Panc1 (cell line): ENCODE measurements at regions not wholly inside any gene's neighbourhood (a gene's known extent, or its start where the extent isn't known, plus 50 kb on each side); places are given as distances from the start of the nearest gene placed in this dataset.

Experiments
- ATAC-seq: fragments of 200-7000 bp; cut with Tn5 transposase; 2 replicates; pipeline ENCODE4 v1.9.1; 2020; ENCODE audit warnings: mild to moderate bottlenecking, moderate library complexity
- BruUV-seq: library from RNA; stranded (reverse); fragments of 400-500 nt; replicated peaks from 2 replicates; lab custom pipeline; 2021; lab: Mats Ljungman, UMichigan
- CTCF ChIA-PET: fragments of 300-600 bp; sonication (Branson Sonifier 250); formaldehyde crosslinking; loops from one replicate; lab custom pipeline; 2022; ENCODE audit warnings: antibody characterized with exemption; lab: Charles Lee
- POLR2A ChIA-PET: fragments of 300-600 bp; sonication (Branson Sonifier 250); formaldehyde crosslinking; loops from one replicate; lab custom pipeline; 2022; ENCODE audit warnings: antibody characterized with exemption; lab: Charles Lee
- DNase-seq: peaks from one replicate; pipeline ENCODE4 v3.0.0-alpha.2; 2010; ENCODE audit warnings: low read depth, low spot score
- H3K27ac ChIP-seq: 2 replicates; pipeline ENCODE4 v1.5.1; 2011; ENCODE audit warnings: mild to moderate bottlenecking, low read length, inconsistent platforms
- H3K27me3 ChIP-seq: fragments of 200-500 bp; sonication (Bioruptor generic); 2 replicates; pipeline ENCODE4 v1.6.0; 2014; ENCODE audit warnings: low read length, inconsistent platforms; ENCODE audit not compliant: control insufficient read depth, insufficient read depth
- H3K36me3 ChIP-seq: fragments of 200-500 bp; sonication (Bioruptor generic); 2 replicates; pipeline ENCODE4 v1.5.1; 2014; ENCODE audit warnings: inconsistent platforms, mild to moderate bottlenecking, low read length, moderate library complexity; ENCODE audit not compliant: control insufficient read depth, insufficient read depth
- H3K4me1 ChIP-seq: 2 replicates; pipeline ENCODE4 v1.5.1; 2011; ENCODE audit warnings: inconsistent platforms, mild to moderate bottlenecking, low read length, moderate library complexity; ENCODE audit not compliant: control insufficient read depth, insufficient read depth
- H3K4me3 ChIP-seq, 2 experiments: 2 replicates each; pipeline ENCODE4 v1.5.1; 2011 to 2012; ENCODE audit warnings: low read depth in 2 of 2, low read length in 2 of 2, mild to moderate bottlenecking in 2 of 2, inconsistent platforms in 1 of 2, moderate library complexity in 1 of 2
- H3K9me3 ChIP-seq: fragments of 200-500 bp; sonication (Bioruptor generic); 2 replicates; pipeline ENCODE4 v1.5.1; 2014; ENCODE audit warnings: low read depth, mild to moderate bottlenecking, inconsistent platforms, low read length, moderate library complexity; ENCODE audit not compliant: control insufficient read depth, insufficient read depth
- POLR2AphosphoS5 ChIP-seq: IDR thresholded peaks from 2 replicates; pipeline ENCODE4 v1.6.1; 2012; ENCODE audit warnings: mild to moderate bottlenecking, low read depth, low read length, moderate library complexity
- REST ChIP-seq, 2 experiments: IDR thresholded peaks; 2 replicates each; pipeline ENCODE4 v1.6.1; 2011 to 2012; ENCODE audit warnings: low read depth in 2 of 2, control low read depth in 1 of 2, low read length in 1 of 2, mild to moderate bottlenecking in 1 of 2, moderate library complexity in 1 of 2; ENCODE audit not compliant: insufficient read depth in 1 of 2
- SIN3A ChIP-seq: IDR thresholded peaks from 2 replicates; pipeline ENCODE4 v1.6.1; 2012; ENCODE audit warnings: low read depth, mild to moderate bottlenecking, low read length, moderate library complexity, borderline replicate concordance; ENCODE audit not compliant: insufficient read depth
- TCF7L2 ChIP-seq: IDR thresholded peaks from 2 replicates; pipeline ENCODE4 v1.6.1; 2011; ENCODE audit warnings: mild to moderate bottlenecking, low read depth, low read length, inconsistent platforms
- in situ Hi-C: cut with HindIII; loops from 2 replicates; pipeline ENCODE4 v1.10.0; 2016; ENCODE audit warnings: low sequenced_read_pairs, low pct_unique_long_range_greater_than_20kb
- intact Hi-C: fragments of 100-400 bp; cut with micrococcal nuclease; formaldehyde crosslinking; loops from one replicate; pipeline ENCODE4 v1.10.0; 2022; ENCODE audit not compliant: unreplicated experiment
- TF ChIP-seq, protein P1 (sequence below): fragments of 450-650 bp; IDR thresholded peaks from 2 replicates; pipeline ENCODE4 v1.5.1; 2017; ENCODE audit warnings: mild to moderate bottlenecking

DNA sequence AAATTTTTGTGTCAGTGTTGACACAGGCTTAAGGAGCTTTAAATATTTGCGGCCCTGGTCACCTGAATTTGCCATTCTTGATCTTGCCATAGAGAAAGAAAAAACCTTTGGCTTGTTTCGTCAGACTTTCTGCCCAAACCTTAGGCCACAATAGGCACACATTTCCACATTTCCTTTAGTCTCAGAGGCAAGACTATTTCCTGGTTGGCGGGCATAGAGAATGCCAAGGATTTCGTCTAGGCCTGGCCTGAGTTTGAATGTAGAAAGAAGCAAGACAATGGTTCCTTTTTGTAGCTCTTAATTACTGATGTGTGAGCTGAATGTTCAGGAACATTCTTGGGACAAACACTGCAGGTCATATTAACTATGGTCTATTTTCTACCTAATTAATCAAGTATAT lies 108.1 kb downstream of the TRMT11 start:
- no peaks in the 10 kb centered on the region for H3K9me3 ChIP-seq
- no peak for TF ChIP-seq SIN3A
- TF ChIP-seq POLR2AphosphoS5 = no peak
- no peak for TF ChIP-seq TCF7L2
- TF ChIP-seq, protein P1, sequence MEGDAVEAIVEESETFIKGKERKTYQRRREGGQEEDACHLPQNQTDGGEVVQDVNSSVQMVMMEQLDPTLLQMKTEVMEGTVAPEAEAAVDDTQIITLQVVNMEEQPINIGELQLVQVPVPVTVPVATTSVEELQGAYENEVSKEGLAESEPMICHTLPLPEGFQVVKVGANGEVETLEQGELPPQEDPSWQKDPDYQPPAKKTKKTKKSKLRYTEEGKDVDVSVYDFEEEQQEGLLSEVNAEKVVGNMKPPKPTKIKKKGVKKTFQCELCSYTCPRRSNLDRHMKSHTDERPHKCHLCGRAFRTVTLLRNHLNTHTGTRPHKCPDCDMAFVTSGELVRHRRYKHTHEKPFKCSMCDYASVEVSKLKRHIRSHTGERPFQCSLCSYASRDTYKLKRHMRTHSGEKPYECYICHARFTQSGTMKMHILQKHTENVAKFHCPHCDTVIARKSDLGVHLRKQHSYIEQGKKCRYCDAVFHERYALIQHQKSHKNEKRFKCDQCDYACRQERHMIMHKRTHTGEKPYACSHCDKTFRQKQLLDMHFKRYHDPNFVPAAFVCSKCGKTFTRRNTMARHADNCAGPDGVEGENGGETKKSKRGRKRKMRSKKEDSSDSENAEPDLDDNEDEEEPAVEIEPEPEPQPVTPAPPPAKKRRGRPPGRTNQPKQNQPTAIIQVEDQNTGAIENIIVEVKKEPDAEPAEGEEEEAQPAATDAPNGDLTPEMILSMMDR = no peak
- TF ChIP-seq REST (IDR thresholded peaks at IDR 0.05; ENCODE audit: insufficient read depth in 1 of 2, low read depth in 2 of 2, low read length in 1 of 2) = no peak
- H3K27me3 ChIP-seq = no peaks in the 10 kb centered on the region
- POLR2A ChIA-PET = no interaction called here
- no peak overlapping the region for H3K27ac ChIP-seq
- in situ Hi-C loops = no loop called here
- ATAC-seq (no peak), DNase-seq (no peak)
- CTCF ChIA-PET = no interaction called here
- H3K36me3 ChIP-seq = no peaks in the 10 kb centered on the region
- no peak overlapping the region for H3K4me3 ChIP-seq
- no TSS peak for BruUV-seq
- intact Hi-C loops = no loop called here
- no peaks in the 10 kb centered on the region for H3K4me1 ChIP-seq

- Histone ChIP-seq H3K36me3 (no peaks in the 10 kb centered on the region), H3K9me3 (no peaks in the 10 kb centered on the region), H3K27me3 (no peaks in the 10 kb centered on the region), H3K4me1 (no peaks in the 10 kb centered on the region), H3K4me3 (no peak overlapping the region), H3K27ac (no peak overlapping the region)
- ChIA-PET POLR2A (no interaction called here), CTCF (no interaction called here)
- ATAC-seq (no peak), DNase-seq (no peak)
- TF ChIP-seq TCF7L2 (no peak), SIN3A (no peak), REST (IDR thresholded peaks at IDR 0.05; ENCODE audit: insufficient read depth in 1 of 2, low read depth in 2 of 2, low read length in 1 of 2) (no peak), POLR2AphosphoS5 (no peak)
- TF ChIP-seq, protein P1 = no peak
- BruUV-seq = no TSS peak
- intact Hi-C loops = no loop called here
- in situ Hi-C loops = no loop called here
Measured at GRCh38 chr6:126100386-126100785, 114.0 kb downstream of the TRMT11 start.
